NCI-H1436 treated with DMSO at 0.1 percent for 48 hours (cell line): ENCODE measurements at regions not wholly inside any gene's neighbourhood (a gene's known extent, or its start where the extent isn't known, plus 50 kb on each side); places are given as distances from the start of the nearest gene placed in this dataset.

ENCODE experiments used
- DNase-seq: peaks from one replicate; lab custom pipeline; 2025; lab: John Stamatoyannopoulos, UW

GRCh38 chr12:58364389-58365086 lies 423.2 kb downstream of the ATP23 start:
- DNase-seq: no peak

GRCh38 chr12:58365087-58365390 lies 423.7 kb downstream of the ATP23 start:
- no peak for DNase-seq

- no peak for DNase-seq
Observed at GRCh38 chr12:58367041-58367440, 425.7 kb downstream of the ATP23 start.

- DNase-seq: no peak
Observed at GRCh38 chr12:58368001-58368400, 426.6 kb downstream of the ATP23 start.

- no peak for DNase-seq
Observed at GRCh38 chr12:58369576-58369975, 428.2 kb downstream of the ATP23 start.

GRCh38 chr12:58372298-58372697 lies 430.9 kb downstream of the ATP23 start:
- no peak for DNase-seq

- DNase-seq: no peak
Observed at GRCh38 chr12:58378028-58378427, 436.7 kb downstream of the ATP23 start.

GRCh38 chr12:58381546-58381945 lies 440.2 kb downstream of the ATP23 start:
- no peak for DNase-seq

GRCh38 chr12:58384196-58384595 lies 442.8 kb downstream of the ATP23 start:
- no peak for DNase-seq

GRCh38 chr12:58386136-58386535 lies 444.8 kb downstream of the ATP23 start:
- no peak for DNase-seq

GRCh38 chr12:58387199-58387598 lies 445.8 kb downstream of the ATP23 start:
- no peak for DNase-seq

- no peak for DNase-seq
Observed at GRCh38 chr12:58388261-58388660, 446.9 kb downstream of the ATP23 start.

- DNase-seq: no peak
Observed at GRCh38 chr12:58393152-58393551, 451.8 kb downstream of the ATP23 start.

- DNase-seq: no peak
Observed at GRCh38 chr12:58395056-58395455, 453.7 kb downstream of the ATP23 start.

GRCh38 chr12:58395470-58395869 lies 454.1 kb downstream of the ATP23 start:
- DNase-seq: no peak

GRCh38 chr12:58396239-58396638 lies 454.9 kb downstream of the ATP23 start:
- DNase-seq: no peak

- no peak for DNase-seq
Observed at GRCh38 chr12:58405363-58405762, 464.0 kb downstream of the ATP23 start.

- DNase-seq: no peak
Observed at GRCh38 chr12:58408516-58408915, 467.1 kb downstream of the ATP23 start.

GRCh38 chr12:58412461-58413060 lies 471.2 kb downstream of the ATP23 start:
- no peak for DNase-seq

- no peak for DNase-seq
Observed at GRCh38 chr12:58413794-58414193, 472.4 kb downstream of the ATP23 start.

- DNase-seq: no peak
Observed at GRCh38 chr12:58414398-58414871, 473.1 kb downstream of the ATP23 start.

- DNase-seq: no peak
Observed at GRCh38 chr12:58415716-58416115, 474.3 kb downstream of the ATP23 start.

GRCh38 chr12:58416236-58416635 lies 474.9 kb downstream of the ATP23 start:
- no peak for DNase-seq

- no peak for DNase-seq
Observed at GRCh38 chr12:58419196-58419760, 477.9 kb downstream of the ATP23 start.
